BJ (cell line): ENCODE measurements at regions not wholly inside any gene's neighbourhood (a gene's known extent, or its start where the extent isn't known, plus 50 kb on each side); places are given as distances from the start of the nearest gene placed in this dataset.
"Not testable (repeated sequence)": the region's sequence is repeated elsewhere in the genome, so short reads cannot be mapped to it uniquely, and the experiment has no call there.

Experiments used
- CTCF ChIA-PET: fragments of 350-600 bp; formaldehyde crosslinking; extraction: SDS; loops from one replicate; lab custom pipeline; 2021; ENCODE audit warnings: antibody characterized with exemption, inconsistent platforms; lab: Yijun Ruan, JAX
- POLR2A ChIA-PET: fragments of 300-600 bp; sonication (Branson Sonifier 250); formaldehyde crosslinking; extraction: SDS; loops from one replicate; lab custom pipeline; 2021; ENCODE audit warnings: antibody characterized with exemption; lab: Charles Lee
- DNase-seq: peaks from one replicate; pipeline ENCODE4 v3.0.0-alpha.2; 2011; ENCODE audit warnings: low read depth
- H3K27me3 ChIP-seq: 2 replicates; pipeline ENCODE4 v1.6.0; 2011; ENCODE audit warnings: low read length; ENCODE audit not compliant: control insufficient read depth, insufficient read depth
- H3K36me3 ChIP-seq: 2 replicates; pipeline ENCODE4 v1.5.1; 2011; ENCODE audit warnings: low read length; ENCODE audit not compliant: control insufficient read depth, insufficient read depth
- H3K4me3 ChIP-seq: 2 replicates; pipeline ENCODE4 v1.5.1; 2011; ENCODE audit warnings: low read depth, mild to moderate bottlenecking, control low read depth, low read length
- TF ChIP-seq, protein P1 (sequence below): IDR thresholded peaks from 2 replicates; pipeline ENCODE4 v1.5.1; 2011; ENCODE audit warnings: low read depth, mild to moderate bottlenecking, control low read depth, inconsistent platforms, low read length, moderate library complexity; ENCODE audit not compliant: insufficient read depth

GRCh38 chr1:221979444-221980032 lies 237.6 kb upstream of the DUSP10 start:
- Histone ChIP-seq H3K4me3 (no peak overlapping the region), H3K36me3 (no peaks in the 10 kb centered on the region), H3K27me3 (no peaks in the 10 kb centered on the region)
- ChIA-PET CTCF (interaction anchor here (0.6 to 0.9 kb wide), 2 partner anchors 15 to 20 kb away, joined by 3 to 4 read pairs; no protein-coding TSS in a partner anchor), POLR2A (no interaction called here)
- TF ChIP-seq, protein P1, sequence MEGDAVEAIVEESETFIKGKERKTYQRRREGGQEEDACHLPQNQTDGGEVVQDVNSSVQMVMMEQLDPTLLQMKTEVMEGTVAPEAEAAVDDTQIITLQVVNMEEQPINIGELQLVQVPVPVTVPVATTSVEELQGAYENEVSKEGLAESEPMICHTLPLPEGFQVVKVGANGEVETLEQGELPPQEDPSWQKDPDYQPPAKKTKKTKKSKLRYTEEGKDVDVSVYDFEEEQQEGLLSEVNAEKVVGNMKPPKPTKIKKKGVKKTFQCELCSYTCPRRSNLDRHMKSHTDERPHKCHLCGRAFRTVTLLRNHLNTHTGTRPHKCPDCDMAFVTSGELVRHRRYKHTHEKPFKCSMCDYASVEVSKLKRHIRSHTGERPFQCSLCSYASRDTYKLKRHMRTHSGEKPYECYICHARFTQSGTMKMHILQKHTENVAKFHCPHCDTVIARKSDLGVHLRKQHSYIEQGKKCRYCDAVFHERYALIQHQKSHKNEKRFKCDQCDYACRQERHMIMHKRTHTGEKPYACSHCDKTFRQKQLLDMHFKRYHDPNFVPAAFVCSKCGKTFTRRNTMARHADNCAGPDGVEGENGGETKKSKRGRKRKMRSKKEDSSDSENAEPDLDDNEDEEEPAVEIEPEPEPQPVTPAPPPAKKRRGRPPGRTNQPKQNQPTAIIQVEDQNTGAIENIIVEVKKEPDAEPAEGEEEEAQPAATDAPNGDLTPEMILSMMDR = 0 out of 2 replicates have a peak, but pooled peaks have one; percentile 18
- no peak for DNase-seq

DNA sequence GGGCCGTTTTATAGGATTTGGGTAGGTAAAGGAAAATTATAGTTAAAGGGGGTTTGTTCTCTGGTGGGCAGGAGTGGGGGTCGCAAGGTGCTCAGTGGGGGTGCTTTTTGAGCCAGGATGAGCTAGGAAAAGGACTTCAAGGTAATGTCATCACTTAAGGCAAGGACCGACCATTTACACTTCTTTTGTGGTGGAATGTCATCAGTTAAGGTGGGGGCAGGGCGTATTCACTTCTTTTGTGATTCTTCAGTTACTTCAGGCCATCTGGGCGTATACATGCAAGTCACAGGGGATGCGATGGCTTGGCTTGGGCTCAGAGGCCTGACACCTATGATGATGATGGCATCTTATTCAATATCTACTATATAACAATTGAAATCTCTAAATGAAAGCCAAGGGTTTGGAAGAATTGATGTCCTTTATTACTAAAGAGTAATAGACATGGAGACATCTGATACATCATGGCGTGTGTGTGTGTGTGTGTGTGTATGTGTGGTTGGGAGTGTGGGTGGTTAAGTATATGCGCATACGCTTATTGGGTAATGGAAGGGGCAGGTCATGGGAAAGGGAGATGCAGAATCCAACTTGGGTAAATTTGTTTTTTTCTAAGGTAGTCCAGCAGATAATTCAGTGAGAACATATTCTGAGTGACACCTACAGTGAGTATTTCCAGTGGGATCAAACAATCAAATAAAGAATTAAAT lies 236.9 kb upstream of the DUSP10 start:
- H3K4me3 ChIP-seq, H3K27me3 ChIP-seq, H3K36me3 ChIP-seq, POLR2A ChIA-PET, DNase-seq: not testable (repeated sequence)
- CTCF ChIA-PET = interaction anchor here (0.9 kb wide), 1 partner anchor 20 kb away, joined by 4 read pairs; no protein-coding TSS in a partner anchor

- H3K4me3 ChIP-seq, POLR2A ChIA-PET, CTCF ChIA-PET, DNase-seq, H3K27me3 ChIP-seq, H3K36me3 ChIP-seq: not testable (repeated sequence)
These were observed 231.9 kb upstream of the DUSP10 start for GRCh38 chr1:221973787-221974186.

- ChIA-PET CTCF (interaction anchor here (0.6 to 1.1 kb wide), 2 partner anchors 9 to 11 kb away, joined by 3 to 4 read pairs; no protein-coding TSS in a partner anchor), POLR2A (no interaction called here)
These were observed 230.7 kb upstream of the DUSP10 start for GRCh38 chr1:221972276-221973235.

GRCh38 chr1:221971035-221971434 lies 229.1 kb upstream of the DUSP10 start:
- CTCF ChIA-PET = interaction anchor here (1.1 kb wide), 1 partner anchor 13 kb away, joined by 4 read pairs; no protein-coding TSS in a partner anchor
- H3K27me3 ChIP-seq, H3K4me3 ChIP-seq, H3K36me3 ChIP-seq, DNase-seq, POLR2A ChIA-PET: not testable (repeated sequence)

More at GRCh38 chr1:221972276-221973235, 230.7 kb upstream of the DUSP10 start:
- TF ChIP-seq, protein P1 = no peak
- no peak for DNase-seq
- Histone ChIP-seq H3K27me3 (no peaks in the 10 kb centered on the region), H3K4me3 (no peak overlapping the region), H3K36me3 (no peaks in the 10 kb centered on the region)

GRCh38 chr1:221969298-221969858 lies 227.5 kb upstream of the DUSP10 start:
- DNase-seq, CTCF ChIA-PET, H3K27me3 ChIP-seq, H3K36me3 ChIP-seq, POLR2A ChIA-PET, H3K4me3 ChIP-seq: not testable (repeated sequence)

DNA sequence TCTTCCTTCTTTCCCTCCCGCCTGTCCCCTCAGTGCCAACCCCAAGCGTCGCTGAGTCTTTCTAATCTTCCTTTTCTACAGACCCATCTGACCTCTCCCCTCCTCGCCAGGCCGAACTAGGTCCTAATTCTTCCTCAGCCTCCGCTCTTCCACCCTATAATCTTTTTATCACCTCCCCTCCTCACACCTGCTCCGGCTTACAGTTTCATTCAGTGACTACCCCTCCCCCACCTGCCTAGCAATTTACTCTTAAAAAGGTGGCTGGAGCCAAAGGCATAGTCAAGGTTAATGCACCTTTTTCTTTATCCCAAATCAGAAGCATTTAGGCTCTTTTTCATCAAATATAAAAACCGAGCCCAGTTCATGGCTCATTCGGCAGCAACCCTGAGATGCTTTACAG lies 225.6 kb upstream of the DUSP10 start:
- H3K4me3 ChIP-seq, DNase-seq, H3K36me3 ChIP-seq, POLR2A ChIA-PET, H3K27me3 ChIP-seq, CTCF ChIA-PET: not testable (repeated sequence)

DNA sequence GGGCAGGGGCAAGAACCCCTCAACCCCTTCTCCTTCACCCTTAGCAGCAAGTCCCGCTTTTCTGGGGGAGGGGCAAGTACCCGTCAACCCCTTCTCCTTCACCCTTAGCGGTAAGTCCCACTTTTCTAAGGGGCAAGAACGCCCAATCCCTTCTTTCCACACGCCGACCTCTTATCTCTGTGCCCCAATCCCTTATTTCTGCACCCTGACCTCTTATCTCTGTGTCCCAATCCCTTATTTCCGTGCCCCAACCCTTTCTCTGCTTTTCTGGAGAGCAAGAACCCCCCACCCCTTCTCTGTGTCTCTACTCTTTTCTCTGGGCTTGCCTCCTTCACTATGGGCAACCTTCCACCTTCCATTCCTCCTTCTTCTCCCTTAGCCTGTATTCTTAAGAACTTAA lies 225.0 kb upstream of the DUSP10 start:
- POLR2A ChIA-PET, H3K27me3 ChIP-seq, CTCF ChIA-PET, DNase-seq, H3K36me3 ChIP-seq, H3K4me3 ChIP-seq: not testable (repeated sequence)

DNA sequence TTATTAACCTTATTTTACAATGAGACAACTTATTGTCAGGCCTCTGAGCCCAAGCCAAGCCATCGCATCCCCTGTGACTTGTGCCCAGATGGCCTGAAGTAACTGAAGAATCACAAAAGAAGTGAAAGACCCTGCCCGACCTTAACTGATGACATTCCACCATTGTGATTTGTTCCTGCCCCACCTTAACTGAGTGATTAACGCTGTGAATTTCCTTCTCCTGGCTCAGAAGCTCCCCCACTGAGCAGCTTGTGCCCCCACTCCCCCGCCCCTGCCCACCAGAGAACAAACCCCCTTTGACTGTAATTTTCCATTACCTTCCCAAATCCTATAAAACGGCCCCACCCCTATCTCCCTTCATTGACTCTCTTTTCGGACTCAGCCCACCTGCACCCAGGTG lies 224.0 kb upstream of the DUSP10 start:
- CTCF ChIA-PET, H3K27me3 ChIP-seq, POLR2A ChIA-PET, H3K36me3 ChIP-seq, H3K4me3 ChIP-seq, DNase-seq: not testable (repeated sequence)
